Type B pancreatic cell (in vitro differentiated cells): ENCODE measurements at regions not wholly inside any gene's neighbourhood (a gene's known extent, or its start where the extent isn't known, plus 50 kb on each side); places are given as distances from the start of the nearest gene placed in this dataset.
"Not testable (repeated sequence)": the region's sequence is repeated elsewhere in the genome, so short reads cannot be mapped to it uniquely, and the experiment has no call there.

Experiments
- DNase-seq: peaks from one replicate; pipeline ENCODE4 v3.0.0; 2021; ENCODE audit warnings: mixed read lengths; ENCODE audit not compliant: unreplicated experiment; ENCODE audit errors: extremely low spot score
- H3K27ac Mint-ChIP-seq: 2 replicates; pipeline ENCODE4 v1.8.0; 2021; ENCODE audit warnings: mild to moderate bottlenecking, mixed read lengths
- H3K27me3 Mint-ChIP-seq: 2 replicates; pipeline ENCODE4 v1.8.0; 2021; ENCODE audit warnings: mixed read lengths
- H3K36me3 Mint-ChIP-seq: 2 replicates; pipeline ENCODE4 v1.8.0; 2021; ENCODE audit warnings: mixed read lengths
- H3K4me1 Mint-ChIP-seq: one replicate; pipeline ENCODE4 v1.8.0; 2021; ENCODE audit warnings: mixed read lengths; ENCODE audit not compliant: unreplicated experiment
- H3K4me3 Mint-ChIP-seq: 2 replicates; pipeline ENCODE4 v1.8.0; 2021; ENCODE audit warnings: mild to moderate bottlenecking, mixed read lengths
- H3K9me3 Mint-ChIP-seq: 2 replicates; pipeline ENCODE4 v1.8.0; 2021; ENCODE audit warnings: mixed read lengths
- TF ChIP-seq, protein P1 (sequence below): fragments of 200-600 bp; sonication (generic); conservative IDR thresholded peaks from 2 replicates; pipeline ENCODE4 v1.5.0; 2021; ENCODE audit warnings: antibody characterized with exemption, mild to moderate bottlenecking

DNA sequence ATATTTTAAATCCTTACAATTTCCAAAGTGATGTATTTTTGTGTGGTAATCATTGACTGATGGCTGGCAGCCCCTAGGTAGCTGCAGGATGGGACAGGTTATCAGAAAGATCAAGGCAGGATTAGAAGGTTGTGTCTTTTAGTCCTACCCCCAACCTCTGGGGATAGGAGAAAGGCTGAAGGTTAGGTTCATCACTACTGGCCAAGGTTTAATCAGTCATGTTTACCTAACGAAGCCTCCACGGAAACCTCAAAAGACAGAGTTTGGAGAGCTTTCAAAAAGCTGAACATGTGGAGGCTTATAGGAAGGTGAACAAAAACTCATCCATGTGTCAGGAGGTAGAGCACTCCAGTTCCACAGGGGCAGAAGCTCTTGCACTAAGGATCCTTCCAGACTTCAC lies 77.5 kb upstream of the CD163 start:
- peaks cover 3% of the 10 kb centered on the region for H3K36me3 Mint-ChIP-seq
- H3K27me3 Mint-ChIP-seq, result peaks cover 14% of the 10 kb centered on the region
- DNase-seq, result no peak
- no peak overlapping the region for H3K27ac Mint-ChIP-seq
- TF ChIP-seq, protein P1, sequence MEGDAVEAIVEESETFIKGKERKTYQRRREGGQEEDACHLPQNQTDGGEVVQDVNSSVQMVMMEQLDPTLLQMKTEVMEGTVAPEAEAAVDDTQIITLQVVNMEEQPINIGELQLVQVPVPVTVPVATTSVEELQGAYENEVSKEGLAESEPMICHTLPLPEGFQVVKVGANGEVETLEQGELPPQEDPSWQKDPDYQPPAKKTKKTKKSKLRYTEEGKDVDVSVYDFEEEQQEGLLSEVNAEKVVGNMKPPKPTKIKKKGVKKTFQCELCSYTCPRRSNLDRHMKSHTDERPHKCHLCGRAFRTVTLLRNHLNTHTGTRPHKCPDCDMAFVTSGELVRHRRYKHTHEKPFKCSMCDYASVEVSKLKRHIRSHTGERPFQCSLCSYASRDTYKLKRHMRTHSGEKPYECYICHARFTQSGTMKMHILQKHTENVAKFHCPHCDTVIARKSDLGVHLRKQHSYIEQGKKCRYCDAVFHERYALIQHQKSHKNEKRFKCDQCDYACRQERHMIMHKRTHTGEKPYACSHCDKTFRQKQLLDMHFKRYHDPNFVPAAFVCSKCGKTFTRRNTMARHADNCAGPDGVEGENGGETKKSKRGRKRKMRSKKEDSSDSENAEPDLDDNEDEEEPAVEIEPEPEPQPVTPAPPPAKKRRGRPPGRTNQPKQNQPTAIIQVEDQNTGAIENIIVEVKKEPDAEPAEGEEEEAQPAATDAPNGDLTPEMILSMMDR, result no peak
- H3K4me3 Mint-ChIP-seq, result no peak overlapping the region
- no peaks in the 10 kb centered on the region for H3K4me1 Mint-ChIP-seq
- H3K9me3 Mint-ChIP-seq, result no peaks in the 10 kb centered on the region

DNA sequence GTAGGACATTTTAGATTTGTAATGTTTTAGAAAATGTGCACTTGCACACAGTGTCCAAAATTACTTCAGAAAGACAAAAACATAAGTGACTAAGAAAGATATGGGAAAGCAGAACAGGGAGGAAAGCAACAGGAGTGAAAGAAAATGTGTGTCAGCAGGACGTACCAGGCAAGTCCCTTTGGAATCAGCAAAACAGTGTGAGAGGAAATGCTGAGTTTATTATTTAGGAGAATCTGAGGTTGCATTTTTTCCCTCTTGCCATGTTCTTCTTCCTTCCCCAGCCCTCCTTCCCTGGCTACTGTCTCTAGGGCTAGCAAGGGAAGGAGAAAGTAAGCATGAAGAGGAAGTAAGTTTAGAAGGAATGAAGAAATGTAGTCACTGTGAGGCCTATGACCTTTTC lies 67.7 kb upstream of the CD163 start:
- H3K4me1 Mint-ChIP-seq, result no peaks in the 10 kb centered on the region

DNA sequence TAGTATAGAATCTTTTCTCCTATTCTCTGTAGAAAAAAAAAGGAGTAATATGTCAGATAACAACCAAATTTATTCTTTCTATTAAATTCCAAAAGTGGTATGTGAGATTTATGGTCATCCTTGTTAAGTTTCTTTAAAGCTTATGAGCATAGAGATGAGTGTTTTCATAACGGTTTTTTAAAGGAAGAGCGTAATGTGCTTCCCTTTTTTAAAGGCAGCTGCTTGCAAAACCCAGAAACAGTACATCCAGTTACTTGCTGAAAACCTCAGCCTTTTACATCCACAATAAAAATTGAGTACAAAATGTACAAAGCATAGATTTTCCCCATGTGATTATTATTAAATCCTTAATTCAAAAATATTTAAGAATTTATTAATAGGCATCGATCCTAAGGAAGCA lies 53.6 kb upstream of the CD163 start:
- Mint-ChIP-seq H3K4me1 (peaks cover 4% of the 10 kb centered on the region), H3K36me3 (no peaks in the 10 kb centered on the region), H3K27me3 (peaks cover 11% of the 10 kb centered on the region), H3K27ac (no peak overlapping the region), H3K9me3 (no peaks in the 10 kb centered on the region), H3K4me3 (no peak overlapping the region)
- no peak for DNase-seq
- TF ChIP-seq, protein P1, result no peak

More for the DNA sequence above, 67.7 kb upstream of the CD163 start:
- DNase-seq, result no peak
- Mint-ChIP-seq H3K36me3 (no peaks in the 10 kb centered on the region), H3K4me3 (no peak overlapping the region), H3K27me3 (peaks cover 4% of the 10 kb centered on the region), H3K9me3 (no peaks in the 10 kb centered on the region), H3K27ac (no peak overlapping the region)
- TF ChIP-seq, protein P1, result no peak

DNA sequence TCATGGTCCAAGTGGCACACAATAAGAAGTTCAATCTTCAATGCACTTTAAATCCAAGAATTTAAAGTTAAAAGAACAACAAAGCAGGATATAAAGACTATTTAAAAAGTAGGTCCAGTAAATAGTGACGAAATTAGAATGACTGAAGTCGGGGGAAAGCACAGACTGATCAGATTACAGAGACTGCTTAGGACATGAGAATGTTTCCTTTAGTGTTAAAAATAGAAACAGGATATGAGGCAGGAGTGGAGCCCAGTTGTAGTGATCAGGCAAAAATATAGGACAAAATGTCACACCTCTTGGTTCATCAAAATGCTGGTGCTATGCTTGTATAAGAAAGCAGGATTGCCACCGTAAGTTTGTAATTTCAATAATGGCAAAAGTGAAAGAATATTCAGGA lies 52.2 kb upstream of the CD163 start:
- Mint-ChIP-seq H3K4me3 (no peak overlapping the region), H3K9me3 (no peaks in the 10 kb centered on the region), H3K27ac (no peak overlapping the region), H3K27me3 (peaks cover 10% of the 10 kb centered on the region), H3K4me1 (peaks cover 4% of the 10 kb centered on the region), H3K36me3 (no peaks in the 10 kb centered on the region)
- TF ChIP-seq, protein P1, result no peak
- DNase-seq, result no peak

DNA sequence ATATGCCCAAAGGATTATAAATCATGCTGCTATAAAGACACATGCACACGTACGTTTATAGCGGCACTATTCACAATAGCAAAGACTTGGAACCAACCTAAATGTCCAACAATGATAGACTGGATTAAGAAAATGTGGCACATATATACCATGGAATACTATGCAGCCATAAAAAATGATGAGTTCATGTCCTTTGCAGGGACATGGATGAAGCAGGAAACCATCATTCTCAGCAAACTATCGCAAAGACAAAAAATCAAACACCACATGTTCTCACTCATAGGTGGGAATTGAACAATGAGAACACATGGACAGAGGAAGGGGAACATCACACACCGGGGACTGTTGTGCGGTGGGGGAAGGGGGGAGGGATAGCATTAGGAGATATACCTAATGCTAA lies 51.3 kb upstream of the CD163 start:
- not testable (repeated sequence) for H3K27ac Mint-ChIP-seq, H3K4me1 Mint-ChIP-seq, H3K27me3 Mint-ChIP-seq, DNase-seq, H3K4me3 Mint-ChIP-seq, H3K36me3 Mint-ChIP-seq, H3K9me3 Mint-ChIP-seq
